NB4 (cell line): ENCODE measurements at regions not wholly inside any gene's neighbourhood (a gene's known extent, or its start where the extent isn't known, plus 50 kb on each side); places are given as distances from the start of the nearest gene placed in this dataset.

Experiments
- DNase-seq: peaks from one replicate; pipeline ENCODE4 v3.0.0; 2010; ENCODE audit warnings: low read depth
- H3K4me3 ChIP-seq: one replicate; pipeline ENCODE4 v1.5.1; 2011; ENCODE audit warnings: mild to moderate bottlenecking, low read depth, low read length, moderate library complexity
- MYC ChIP-seq: IDR thresholded peaks from 2 replicates; pipeline ENCODE4 v1.6.1; 2011; ENCODE audit warnings: low read depth, low read length
- POLR2A ChIP-seq: IDR thresholded peaks from 2 replicates; pipeline ENCODE4 v1.6.1; 2011; ENCODE audit warnings: mild to moderate bottlenecking; ENCODE audit not compliant: insufficient read length; ENCODE audit errors: extremely low read depth
- TF ChIP-seq, protein P1 (sequence below): IDR thresholded peaks from 2 replicates; pipeline ENCODE4 v1.6.1; 2011; ENCODE audit warnings: low read depth, low read length
- TF ChIP-seq, protein P2 (sequence below): IDR thresholded peaks from one replicate; pipeline ENCODE4 v1.5.1; 2012; ENCODE audit warnings: low read depth, low read length

DNA sequence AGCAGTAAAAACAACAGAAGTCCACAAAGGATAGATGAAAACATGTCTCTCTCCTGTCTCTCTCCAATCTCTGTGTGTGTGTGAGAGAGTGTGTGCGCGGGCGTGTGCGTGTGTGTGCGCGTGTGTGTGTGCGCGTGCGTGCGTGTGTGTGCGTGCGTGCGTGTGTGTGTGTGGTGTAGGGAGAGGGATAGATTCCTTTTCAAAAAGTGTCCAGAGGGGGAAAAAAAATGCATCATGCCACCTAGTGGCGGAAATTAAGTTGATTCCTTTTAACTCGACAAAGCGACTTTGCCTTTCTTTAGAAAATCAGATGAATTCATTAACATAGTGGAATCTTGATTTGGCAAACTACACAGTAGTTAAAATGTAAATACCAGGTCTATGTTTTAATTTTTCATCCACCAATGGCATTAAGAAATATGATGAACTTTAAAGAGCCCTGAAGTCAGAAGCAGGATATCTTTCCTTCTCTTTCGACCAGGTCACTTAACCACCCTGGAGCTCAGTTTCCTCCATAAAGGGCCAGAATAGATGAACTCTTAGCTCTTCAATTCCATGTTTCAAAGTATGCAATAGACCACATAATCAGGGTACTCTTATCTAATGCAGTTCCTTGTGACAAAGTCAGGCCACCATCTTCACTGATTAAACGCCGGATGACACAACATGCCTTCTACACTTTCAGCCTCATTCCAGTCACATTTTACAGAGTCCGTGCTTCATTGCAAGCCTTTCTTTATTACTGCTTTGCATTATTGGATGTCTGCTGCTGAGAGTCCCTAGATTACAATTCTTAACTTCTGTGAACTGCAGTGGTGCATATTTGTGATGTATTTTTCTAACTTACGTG is 162.8 kb downstream of the FBXO8 start:
- peak overlapping the region; percentile 32 for H3K4me3 ChIP-seq
- TF ChIP-seq, protein P1, sequence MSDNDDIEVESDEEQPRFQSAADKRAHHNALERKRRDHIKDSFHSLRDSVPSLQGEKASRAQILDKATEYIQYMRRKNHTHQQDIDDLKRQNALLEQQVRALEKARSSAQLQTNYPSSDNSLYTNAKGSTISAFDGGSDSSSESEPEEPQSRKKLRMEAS: no peak
- TF ChIP-seq MYC: no peak
- TF ChIP-seq, protein P2, sequence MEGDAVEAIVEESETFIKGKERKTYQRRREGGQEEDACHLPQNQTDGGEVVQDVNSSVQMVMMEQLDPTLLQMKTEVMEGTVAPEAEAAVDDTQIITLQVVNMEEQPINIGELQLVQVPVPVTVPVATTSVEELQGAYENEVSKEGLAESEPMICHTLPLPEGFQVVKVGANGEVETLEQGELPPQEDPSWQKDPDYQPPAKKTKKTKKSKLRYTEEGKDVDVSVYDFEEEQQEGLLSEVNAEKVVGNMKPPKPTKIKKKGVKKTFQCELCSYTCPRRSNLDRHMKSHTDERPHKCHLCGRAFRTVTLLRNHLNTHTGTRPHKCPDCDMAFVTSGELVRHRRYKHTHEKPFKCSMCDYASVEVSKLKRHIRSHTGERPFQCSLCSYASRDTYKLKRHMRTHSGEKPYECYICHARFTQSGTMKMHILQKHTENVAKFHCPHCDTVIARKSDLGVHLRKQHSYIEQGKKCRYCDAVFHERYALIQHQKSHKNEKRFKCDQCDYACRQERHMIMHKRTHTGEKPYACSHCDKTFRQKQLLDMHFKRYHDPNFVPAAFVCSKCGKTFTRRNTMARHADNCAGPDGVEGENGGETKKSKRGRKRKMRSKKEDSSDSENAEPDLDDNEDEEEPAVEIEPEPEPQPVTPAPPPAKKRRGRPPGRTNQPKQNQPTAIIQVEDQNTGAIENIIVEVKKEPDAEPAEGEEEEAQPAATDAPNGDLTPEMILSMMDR: peak; percentile 34
- peak; percentile 68 for DNase-seq

DNA sequence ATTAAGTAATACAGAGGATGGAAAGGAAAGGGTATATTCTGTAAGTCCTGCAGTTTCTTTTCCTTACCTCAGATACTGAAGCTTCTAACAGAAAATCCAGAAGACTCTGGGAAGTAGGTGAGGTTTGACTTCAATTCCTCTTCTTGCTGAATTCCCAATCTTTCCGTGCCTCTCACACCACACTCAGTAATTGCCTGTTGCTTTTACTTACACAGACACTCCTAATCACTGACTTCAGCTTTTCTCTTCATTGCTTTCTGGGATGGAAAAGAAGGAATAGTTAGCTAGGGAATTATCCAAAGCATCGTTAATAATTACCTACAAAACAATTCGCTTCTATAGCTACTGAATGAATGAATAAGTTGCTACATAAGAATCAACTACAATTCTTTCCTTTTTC is 163.6 kb downstream of the FBXO8 start:
- H3K4me3 ChIP-seq: no peak overlapping the region
- TF ChIP-seq, protein P2: no peak
- TF ChIP-seq MYC (no peak), POLR2A (no peak)
- TF ChIP-seq, protein P1: no peak
- DNase-seq: no peak

DNA sequence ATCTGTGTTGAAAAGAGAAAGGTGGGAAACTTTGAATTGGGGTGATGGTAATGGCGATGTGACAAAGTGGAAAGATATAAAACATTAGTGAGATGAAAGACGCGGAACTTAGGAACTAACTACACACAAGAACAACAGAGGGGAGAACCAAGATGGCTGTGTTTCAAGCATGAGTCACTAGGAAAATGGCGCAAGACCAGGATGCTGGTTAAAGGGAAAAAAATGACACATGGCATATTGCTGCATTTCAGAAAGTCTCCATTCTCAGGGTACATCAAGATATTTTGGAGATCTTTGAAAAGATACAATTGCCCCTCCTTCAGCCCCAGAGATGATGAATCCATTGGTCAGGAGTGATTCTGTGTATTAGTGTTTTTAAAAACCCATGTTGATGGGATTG is 164.4 kb downstream of the FBXO8 start:
- peak; percentile 61 for DNase-seq
- TF ChIP-seq MYC (no peak), POLR2A (no peak)
- TF ChIP-seq, protein P2: no peak
- TF ChIP-seq, protein P1: peak; percentile 44; the same call in 1 of the 2 replicates
- H3K4me3 ChIP-seq: no peak overlapping the region

DNA sequence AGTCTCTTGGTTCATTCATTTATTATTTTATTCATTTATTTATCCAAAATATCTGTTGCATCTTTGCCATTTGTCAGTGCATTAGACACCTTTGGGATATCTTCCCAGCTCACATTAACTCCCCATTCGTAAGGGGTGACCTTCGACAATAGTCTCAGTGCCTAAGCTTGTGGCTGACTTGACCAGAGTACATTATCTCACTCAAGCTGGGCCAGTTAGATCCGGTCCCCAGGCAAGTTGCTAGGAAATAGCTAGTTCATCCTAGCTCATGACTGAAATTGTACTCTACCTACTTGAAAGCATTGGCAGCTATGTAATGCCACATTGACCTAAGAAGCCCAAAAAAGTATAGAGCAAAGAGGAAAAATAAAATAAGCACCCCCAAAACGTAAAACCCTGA is 165.3 kb downstream of the FBXO8 start:
- DNase-seq: no peak
- TF ChIP-seq, protein P1: no peak
- TF ChIP-seq, protein P2: no peak
- TF ChIP-seq POLR2A (no peak), MYC (no peak)
- H3K4me3 ChIP-seq: no peak overlapping the region

DNA sequence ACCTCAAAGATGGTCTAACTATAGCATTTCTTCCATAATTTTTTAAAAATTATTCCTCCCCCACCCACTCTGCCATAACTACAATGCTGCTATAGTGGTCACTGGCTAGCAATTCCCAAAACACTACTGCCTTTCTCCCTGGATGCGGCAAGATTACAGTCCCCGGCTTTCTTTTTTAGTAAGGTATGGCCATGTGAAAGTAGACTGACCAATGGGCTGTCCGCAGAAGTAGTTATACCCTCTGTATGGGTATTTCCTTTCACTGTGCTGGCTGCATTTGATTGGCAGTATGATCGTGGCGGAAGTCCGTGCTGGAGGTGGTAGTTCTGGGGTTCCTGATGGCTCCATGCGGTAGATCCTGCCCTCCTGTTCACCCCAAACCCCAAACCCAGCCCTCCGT is 166.0 kb downstream of the FBXO8 start:
- TF ChIP-seq, protein P1: no peak
- TF ChIP-seq MYC: no peak
- no peak for TF ChIP-seq POLR2A
- TF ChIP-seq, protein P2: no peak
- no peak overlapping the region for H3K4me3 ChIP-seq
- DNase-seq: no peak
